ENCODE measurements at regions not wholly inside any gene's neighbourhood (a gene's known extent, or its start where the extent isn't known, plus 50 kb on each side); places are given as distances from the start of the nearest gene placed in this dataset.

GRCh38 chr11:42200311-42200710 lies 740.9 kb upstream of the LRRC4C start:
- TF ChIP-seq POLR2AphosphoS5 (IDR thresholded peaks at IDR 0.05), result no peak
- TF ChIP-seq POLR2A (IDR thresholded peaks at IDR 0.05), result no peak
- TF ChIP-seq CTCF (IDR thresholded peaks at IDR 0.05), result no peak
- no peak for TF ChIP-seq EP300 (IDR thresholded peaks at IDR 0.05)
- Histone ChIP-seq H3K36me3 (no peaks in the 10 kb centered on the region), H3K4me3 (no peak overlapping the region), H3K4me1 (no peaks in the 10 kb centered on the region), H3K27me3 (no peaks in the 10 kb centered on the region), H3K27ac (no peak overlapping the region), H3K9me3 (no peaks in the 10 kb centered on the region)
- 86 to 87% methylated on average over 6 of the region's 6 CpGs for WGBS, 2 donors (ENCODE audit: low coverage in 1 of 2)
- no peak for ATAC-seq

DNA sequence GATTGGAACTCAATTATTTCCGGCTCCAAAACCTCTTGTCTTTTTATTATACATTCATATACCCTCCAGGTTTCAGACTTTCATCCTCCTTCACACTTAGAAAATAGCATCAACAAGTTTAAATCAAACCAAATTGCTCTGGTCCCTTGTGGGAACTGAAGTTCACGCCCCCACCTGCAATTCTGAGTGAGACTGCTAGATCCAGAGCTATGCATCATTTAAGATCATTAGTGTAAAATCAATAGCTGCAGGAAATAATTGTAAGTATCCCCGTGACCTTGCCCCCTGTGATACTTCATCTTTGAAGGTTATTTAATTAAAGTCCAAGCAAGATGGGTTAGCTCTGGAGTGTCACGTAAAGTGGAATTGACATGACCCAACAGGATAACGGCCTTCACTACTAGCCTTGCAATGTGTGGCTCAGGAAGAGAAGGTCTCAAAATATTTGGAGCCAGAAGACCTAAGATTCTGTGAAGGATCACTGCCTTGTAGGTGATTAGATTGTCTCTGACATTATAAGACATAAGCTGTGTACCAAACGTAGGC lies 742.2 kb upstream of the LRRC4C start:
- Histone ChIP-seq H3K4me3 (no peak overlapping the region), H3K27me3 (no peaks in the 10 kb centered on the region), H3K36me3 (no peaks in the 10 kb centered on the region), H3K4me1 (no peaks in the 10 kb centered on the region), H3K9me3 (no peaks in the 10 kb centered on the region), H3K27ac (no peak overlapping the region)
- TF ChIP-seq CTCF (IDR thresholded peaks at IDR 0.05) (no peak), POLR2A (IDR thresholded peaks at IDR 0.05) (no peak), POLR2AphosphoS5 (IDR thresholded peaks at IDR 0.05) (no peak), EP300 (IDR thresholded peaks at IDR 0.05) (no peak)
- WGBS, 2 donors (ENCODE audit: low coverage in 1 of 2), result 57 to 71% methylated on average over 6 of the region's 6 CpGs
- ATAC-seq, result no peak

GRCh38 chr11:42205518-42205917 lies 746.1 kb upstream of the LRRC4C start:
- Histone ChIP-seq H3K36me3 (no peaks in the 10 kb centered on the region), H3K9me3 (no peaks in the 10 kb centered on the region), H3K4me1 (no peaks in the 10 kb centered on the region), H3K4me3 (no peak overlapping the region), H3K27ac (no peak overlapping the region), H3K27me3 (no peaks in the 10 kb centered on the region)
- WGBS, 2 donors (ENCODE audit: low coverage in 1 of 2), result no CpG with 5 or more reads among the region's 1 CpG
- no peak for ATAC-seq
- TF ChIP-seq EP300 (IDR thresholded peaks at IDR 0.05), result no peak
- no peak for TF ChIP-seq CTCF (IDR thresholded peaks at IDR 0.05)
- TF ChIP-seq POLR2A (IDR thresholded peaks at IDR 0.05), result no peak
- no peak for TF ChIP-seq POLR2AphosphoS5 (IDR thresholded peaks at IDR 0.05)

DNA sequence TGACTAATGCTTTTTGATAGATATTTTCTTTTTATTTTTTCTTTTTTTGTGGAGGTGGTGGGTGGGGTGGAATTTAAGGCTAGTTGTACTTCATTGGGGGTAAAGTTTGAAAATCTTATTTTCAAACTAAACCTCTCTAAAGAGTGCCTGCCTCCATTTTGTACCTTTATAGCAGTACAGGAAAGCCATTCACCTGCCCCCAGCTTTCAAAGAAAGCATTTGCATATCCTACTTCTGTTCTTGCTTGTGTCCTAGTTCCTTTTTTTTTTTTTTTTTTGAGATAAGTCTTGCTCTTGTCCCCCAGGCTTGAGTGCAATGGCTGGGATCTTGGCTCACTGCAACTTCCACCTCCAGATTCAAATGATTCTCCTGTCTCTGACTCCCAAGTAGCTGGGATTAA lies 766.2 kb upstream of the LRRC4C start:
- no peaks in the 10 kb centered on the region for H3K9me3 ChIP-seq
- no peaks in the 10 kb centered on the region for H3K4me1 ChIP-seq
- no peak overlapping the region for H3K27ac ChIP-seq
- H3K27me3 ChIP-seq, result no peaks in the 10 kb centered on the region
- ATAC-seq, result no peak
- TF ChIP-seq POLR2AphosphoS5 (IDR thresholded peaks at IDR 0.05) (no peak), EP300 (IDR thresholded peaks at IDR 0.05) (no peak), CTCF (IDR thresholded peaks at IDR 0.05) (no peak), POLR2A (IDR thresholded peaks at IDR 0.05) (no peak)
- no peak overlapping the region for H3K4me3 ChIP-seq
- no peaks in the 10 kb centered on the region for H3K36me3 ChIP-seq

GRCh38 chr11:42232673-42233072 lies 773.2 kb upstream of the LRRC4C start:
- Histone ChIP-seq H3K4me3 (no peak overlapping the region), H3K27me3 (no peaks in the 10 kb centered on the region), H3K27ac (no peak overlapping the region), H3K36me3 (no peaks in the 10 kb centered on the region), H3K4me1 (no peaks in the 10 kb centered on the region), H3K9me3 (no peaks in the 10 kb centered on the region)
- WGBS, 2 donors (ENCODE audit: low coverage in 1 of 2), result 60 to 61% methylated on average over 4 of the region's 5 CpGs
- no peak for TF ChIP-seq POLR2AphosphoS5 (IDR thresholded peaks at IDR 0.05)
- no peak for TF ChIP-seq CTCF (IDR thresholded peaks at IDR 0.05)
- no peak for TF ChIP-seq EP300 (IDR thresholded peaks at IDR 0.05)
- TF ChIP-seq POLR2A (IDR thresholded peaks at IDR 0.05), result no peak
- ATAC-seq, result no peak

All from gastroesophageal sphincter (tissue), 4 donors.